Astrocyte of the cerebellum (primary cell): ENCODE measurements at regions not wholly inside any gene's neighbourhood (a gene's known extent, or its start where the extent isn't known, plus 50 kb on each side); places are given as distances from the start of the nearest gene placed in this dataset.

Experiments
- DNase-seq: peaks from one replicate; pipeline ENCODE4 v3.0.0-alpha.2; 2011; ENCODE audit warnings: low read depth
- H3K4me3 ChIP-seq: 2 replicates; pipeline ENCODE4 v1.5.1; 2011; ENCODE audit warnings: mild to moderate bottlenecking, low read depth, low read length, moderate library complexity
- CTCF ChIP-seq: IDR thresholded peaks from 2 replicates; pipeline ENCODE4 v1.5.1; 2012; ENCODE audit warnings: low read length, low read depth, moderate library complexity, mild to moderate bottlenecking; ENCODE audit errors: missing control alignments
- in situ Hi-C: cut with HindIII; loops from 2 replicates; pipeline ENCODE4 v1.10.0; 2017; ENCODE audit warnings: low sequenced_read_pairs

GRCh38 chr9:21559402-21560280, 77.5 kb upstream of the IFNE start:
- TF ChIP-seq CTCF, result no peak
- in situ Hi-C loops, result loop anchor here (5.0 kb wide), 2 partner anchors 92 to 228 kb away; no protein-coding TSS in a partner anchor
- H3K4me3 ChIP-seq, result peak overlapping the region; percentile 84
- DNase-seq, result peak; percentile 43

DNA sequence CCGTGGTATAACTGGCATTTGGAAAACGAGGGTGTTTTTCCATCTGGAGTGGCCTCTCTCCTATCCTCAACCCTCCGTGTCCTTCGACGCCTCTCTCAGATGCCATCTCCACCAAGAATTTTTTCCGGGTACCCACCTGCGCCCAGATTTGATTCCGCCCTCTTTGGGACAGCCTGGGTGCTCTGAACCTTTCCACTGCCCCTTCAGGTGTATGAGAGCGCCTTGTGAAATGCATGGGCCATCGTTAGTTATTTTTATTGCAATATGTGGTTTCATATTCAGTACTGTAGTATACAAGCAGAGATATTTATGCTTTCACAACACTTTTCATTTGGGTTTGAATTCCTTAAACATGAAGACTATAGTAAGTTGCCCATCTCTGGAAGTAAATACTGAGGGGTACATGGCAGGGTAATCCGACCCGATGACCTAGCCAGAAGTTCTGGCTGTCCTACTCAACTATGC, 78.2 kb upstream of the IFNE start:
- TF ChIP-seq CTCF, result no peak
- DNase-seq, result no peak
- peak overlapping the region; percentile 84 for H3K4me3 ChIP-seq
- in situ Hi-C loops, result loop anchor here (5.0 kb wide), 1 partner anchor 93 kb away; no protein-coding TSS in a partner anchor

- TF ChIP-seq CTCF, result no peak
- in situ Hi-C loops, result loop anchor here (5.0 kb wide), 1 partner anchor 94 kb away; no protein-coding TSS in a partner anchor
- H3K4me3 ChIP-seq, result no peak overlapping the region
Observed at GRCh38 chr9:21561502-21561901, 79.4 kb upstream of the IFNE start.

GRCh38 chr9:21564175-21564574, 82.1 kb upstream of the IFNE start:
- no peak overlapping the region for H3K4me3 ChIP-seq
- DNase-seq, result no peak
- in situ Hi-C loops, result loop anchor here (5.0 kb wide), 1 partner anchor 97 kb away; no protein-coding TSS in a partner anchor
- TF ChIP-seq CTCF, result no peak

More at GRCh38 chr9:21561502-21561901, 79.4 kb upstream of the IFNE start:
- no peak for DNase-seq

DNA sequence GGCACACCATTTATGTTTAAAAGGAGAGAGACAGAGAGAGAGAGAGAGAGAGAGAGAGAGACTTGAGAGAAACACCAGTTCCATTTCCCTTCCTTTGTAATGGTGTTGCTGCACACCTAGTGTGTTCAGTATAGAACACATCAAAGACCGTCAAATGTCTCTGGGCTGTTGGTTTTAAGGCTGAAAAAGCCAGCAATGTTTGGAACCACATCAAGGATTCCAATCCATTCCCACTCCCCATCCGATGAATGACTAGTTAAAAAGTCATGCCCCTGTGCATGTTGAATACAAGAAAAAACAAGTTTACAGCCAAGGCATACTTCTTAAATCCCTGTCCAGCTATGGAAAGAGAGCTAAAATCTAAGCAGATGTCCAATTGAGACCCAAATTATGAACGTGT, 83.0 kb upstream of the IFNE start:
- DNase-seq, result peak; percentile 71
- no peak overlapping the region for H3K4me3 ChIP-seq
- in situ Hi-C loops, result no loop called here
- TF ChIP-seq CTCF, result no peak

DNA sequence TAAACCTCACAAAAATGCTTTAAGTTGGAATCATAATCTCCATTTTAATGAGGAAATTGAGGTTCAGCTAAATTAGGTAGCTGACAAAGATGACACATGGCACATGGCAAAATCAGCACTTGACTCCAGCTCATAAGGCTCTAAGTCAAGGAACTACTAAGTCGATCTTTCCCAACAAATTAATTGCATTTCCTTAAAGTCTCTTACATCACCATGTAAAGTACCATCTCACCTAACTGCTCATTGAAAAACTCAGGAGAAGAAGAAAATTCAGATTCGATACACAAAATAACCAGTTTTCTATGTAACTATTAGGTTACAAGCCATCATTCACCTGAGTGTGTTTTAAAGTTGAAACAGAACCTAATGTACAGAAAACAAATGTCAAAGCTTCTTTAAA, 85.8 kb upstream of the IFNE start:
- no peak overlapping the region for H3K4me3 ChIP-seq
- in situ Hi-C loops, result no loop called here
- DNase-seq, result no peak
- TF ChIP-seq CTCF, result no peak
